NCI-H748 (cell line): ENCODE measurements at regions not wholly inside any gene's neighbourhood (a gene's known extent, or its start where the extent isn't known, plus 50 kb on each side); places are given as distances from the start of the nearest gene placed in this dataset.

ENCODE experiments used
- DNase-seq: peaks from one replicate; lab custom pipeline; 2025; ENCODE audit not compliant: unreplicated experiment; lab: John Stamatoyannopoulos, UW

- no peak for DNase-seq
These were observed 213.5 kb downstream of the TMEM114 start for GRCh38 chr16:8376858-8377257.

GRCh38 chr16:8376430-8376829 lies 213.9 kb downstream of the TMEM114 start:
- DNase-seq: no peak

GRCh38 chr16:8375232-8375587 lies 215.1 kb downstream of the TMEM114 start:
- peak; percentile 19 for DNase-seq

GRCh38 chr16:8374586-8375231 lies 215.6 kb downstream of the TMEM114 start:
- DNase-seq: no peak

GRCh38 chr16:8373676-8374431 lies 216.5 kb downstream of the TMEM114 start:
- no peak for DNase-seq

GRCh38 chr16:8372141-8372540 lies 218.2 kb downstream of the TMEM114 start:
- no peak for DNase-seq

GRCh38 chr16:8370374-8371270 lies 219.7 kb downstream of the TMEM114 start:
- no peak for DNase-seq

- no peak for DNase-seq
These were observed 231.4 kb downstream of the TMEM114 start for GRCh38 chr16:8358937-8359336.

GRCh38 chr16:8355675-8356074 lies 234.6 kb downstream of the TMEM114 start:
- peak; percentile 58 for DNase-seq

- no peak for DNase-seq
These were observed 244.0 kb downstream of the TMEM114 start for GRCh38 chr16:8346294-8346693.

GRCh38 chr16:8342276-8342675 lies 248.0 kb downstream of the TMEM114 start:
- peak; percentile 48 for DNase-seq

GRCh38 chr16:8330761-8331160 lies 259.6 kb downstream of the TMEM114 start:
- no peak for DNase-seq

GRCh38 chr16:8326232-8326631 lies 264.1 kb downstream of the TMEM114 start:
- peak; percentile 36 for DNase-seq

- peak; percentile 89 for DNase-seq
These were observed 267.2 kb downstream of the TMEM114 start for GRCh38 chr16:8323153-8323552.

- DNase-seq: no peak
These were observed 270.2 kb downstream of the TMEM114 start for GRCh38 chr16:8320131-8320530.

- DNase-seq: no peak
These were observed 279.5 kb downstream of the TMEM114 start for GRCh38 chr16:8310816-8311215.

GRCh38 chr16:8310323-8310722 lies 280.0 kb downstream of the TMEM114 start:
- no peak for DNase-seq

- no peak for DNase-seq
These were observed 285.1 kb downstream of the TMEM114 start for GRCh38 chr16:8305201-8305600.

GRCh38 chr16:8299635-8300034 lies 290.7 kb downstream of the TMEM114 start:
- DNase-seq: no peak

- DNase-seq: no peak
These were observed 294.6 kb downstream of the TMEM114 start for GRCh38 chr16:8295513-8296237.

GRCh38 chr16:8293413-8293812 lies 296.9 kb downstream of the TMEM114 start:
- no peak for DNase-seq
